ENCODE measurements at regions not wholly inside any gene's neighbourhood (a gene's known extent, or its start where the extent isn't known, plus 50 kb on each side); places are given as distances from the start of the nearest gene placed in this dataset.

DNA sequence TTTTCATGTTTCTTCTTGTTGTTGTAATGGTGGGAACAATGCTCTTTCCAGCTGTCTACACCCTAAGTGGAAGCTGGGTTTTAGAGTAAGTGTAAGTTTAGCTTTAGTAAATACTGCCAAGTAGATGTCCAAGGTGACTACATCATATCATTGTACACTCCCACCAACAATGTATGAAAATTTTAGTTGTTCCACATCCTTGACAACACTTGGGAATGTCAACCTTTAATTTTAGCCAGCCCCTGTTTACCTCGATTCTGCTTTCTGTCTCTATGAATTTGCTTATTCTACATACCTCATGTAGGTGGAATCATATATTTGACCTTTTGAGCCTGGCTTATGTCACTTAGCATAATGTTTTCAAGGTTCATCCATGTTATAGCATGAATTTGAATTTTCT, 93.0 kb downstream of the MTPAP start:
- TF ChIP-seq, protein P1, sequence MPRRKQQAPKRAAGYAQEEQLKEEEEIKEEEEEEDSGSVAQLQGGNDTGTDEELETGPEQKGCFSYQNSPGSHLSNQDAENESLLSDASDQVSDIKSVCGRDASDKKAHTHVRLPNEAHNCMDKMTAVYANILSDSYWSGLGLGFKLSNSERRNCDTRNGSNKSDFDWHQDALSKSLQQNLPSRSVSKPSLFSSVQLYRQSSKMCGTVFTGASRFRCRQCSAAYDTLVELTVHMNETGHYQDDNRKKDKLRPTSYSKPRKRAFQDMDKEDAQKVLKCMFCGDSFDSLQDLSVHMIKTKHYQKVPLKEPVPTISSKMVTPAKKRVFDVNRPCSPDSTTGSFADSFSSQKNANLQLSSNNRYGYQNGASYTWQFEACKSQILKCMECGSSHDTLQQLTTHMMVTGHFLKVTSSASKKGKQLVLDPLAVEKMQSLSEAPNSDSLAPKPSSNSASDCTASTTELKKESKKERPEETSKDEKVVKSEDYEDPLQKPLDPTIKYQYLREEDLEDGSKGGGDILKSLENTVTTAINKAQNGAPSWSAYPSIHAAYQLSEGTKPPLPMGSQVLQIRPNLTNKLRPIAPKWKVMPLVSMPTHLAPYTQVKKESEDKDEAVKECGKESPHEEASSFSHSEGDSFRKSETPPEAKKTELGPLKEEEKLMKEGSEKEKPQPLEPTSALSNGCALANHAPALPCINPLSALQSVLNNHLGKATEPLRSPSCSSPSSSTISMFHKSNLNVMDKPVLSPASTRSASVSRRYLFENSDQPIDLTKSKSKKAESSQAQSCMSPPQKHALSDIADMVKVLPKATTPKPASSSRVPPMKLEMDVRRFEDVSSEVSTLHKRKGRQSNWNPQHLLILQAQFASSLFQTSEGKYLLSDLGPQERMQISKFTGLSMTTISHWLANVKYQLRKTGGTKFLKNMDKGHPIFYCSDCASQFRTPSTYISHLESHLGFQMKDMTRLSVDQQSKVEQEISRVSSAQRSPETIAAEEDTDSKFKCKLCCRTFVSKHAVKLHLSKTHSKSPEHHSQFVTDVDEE (CRISPR knock-in tag; IDR thresholded peaks at IDR 0.05): no peak
- TF ChIP-seq, protein P2, sequence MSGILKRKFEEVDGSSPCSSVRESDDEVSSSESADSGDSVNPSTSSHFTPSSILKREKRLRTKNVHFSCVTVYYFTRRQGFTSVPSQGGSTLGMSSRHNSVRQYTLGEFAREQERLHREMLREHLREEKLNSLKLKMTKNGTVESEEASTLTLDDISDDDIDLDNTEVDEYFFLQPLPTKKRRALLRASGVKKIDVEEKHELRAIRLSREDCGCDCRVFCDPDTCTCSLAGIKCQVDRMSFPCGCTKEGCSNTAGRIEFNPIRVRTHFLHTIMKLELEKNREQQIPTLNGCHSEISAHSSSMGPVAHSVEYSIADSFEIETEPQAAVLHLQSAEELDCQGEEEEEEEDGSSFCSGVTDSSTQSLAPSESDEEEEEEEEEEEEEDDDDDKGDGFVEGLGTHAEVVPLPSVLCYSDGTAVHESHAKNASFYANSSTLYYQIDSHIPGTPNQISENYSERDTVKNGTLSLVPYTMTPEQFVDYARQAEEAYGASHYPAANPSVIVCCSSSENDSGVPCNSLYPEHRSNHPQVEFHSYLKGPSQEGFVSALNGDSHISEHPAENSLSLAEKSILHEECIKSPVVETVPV (CRISPR knock-in tag; IDR thresholded peaks at IDR 0.05): no peak
- TF ChIP-seq ZFP3 (CRISPR knock-in tag; IDR thresholded peaks at IDR 0.05): no peak
- TF ChIP-seq ISL1 (CRISPR knock-in tag; IDR thresholded peaks at IDR 0.05): no peak
- TF ChIP-seq ZC3H10 (CRISPR knock-in tag; IDR thresholded peaks at IDR 0.05): no peak
- no peak for TF ChIP-seq ESRRG (CRISPR knock-in tag; IDR thresholded peaks at IDR 0.05)
- no peak for TF ChIP-seq ZFP30 (CRISPR knock-in tag; IDR thresholded peaks at IDR 0.05)
- TF ChIP-seq, protein P3, sequence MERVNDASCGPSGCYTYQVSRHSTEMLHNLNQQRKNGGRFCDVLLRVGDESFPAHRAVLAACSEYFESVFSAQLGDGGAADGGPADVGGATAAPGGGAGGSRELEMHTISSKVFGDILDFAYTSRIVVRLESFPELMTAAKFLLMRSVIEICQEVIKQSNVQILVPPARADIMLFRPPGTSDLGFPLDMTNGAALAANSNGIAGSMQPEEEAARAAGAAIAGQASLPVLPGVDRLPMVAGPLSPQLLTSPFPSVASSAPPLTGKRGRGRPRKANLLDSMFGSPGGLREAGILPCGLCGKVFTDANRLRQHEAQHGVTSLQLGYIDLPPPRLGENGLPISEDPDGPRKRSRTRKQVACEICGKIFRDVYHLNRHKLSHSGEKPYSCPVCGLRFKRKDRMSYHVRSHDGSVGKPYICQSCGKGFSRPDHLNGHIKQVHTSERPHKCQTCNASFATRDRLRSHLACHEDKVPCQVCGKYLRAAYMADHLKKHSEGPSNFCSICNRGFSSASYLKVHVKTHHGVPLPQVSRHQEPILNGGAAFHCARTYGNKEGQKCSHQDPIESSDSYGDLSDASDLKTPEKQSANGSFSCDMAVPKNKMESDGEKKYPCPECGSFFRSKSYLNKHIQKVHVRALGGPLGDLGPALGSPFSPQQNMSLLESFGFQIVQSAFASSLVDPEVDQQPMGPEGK (CRISPR knock-in tag; IDR thresholded peaks at IDR 0.05; ENCODE audit: borderline replicate concordance): no peak
- no peak for TF ChIP-seq TOX (CRISPR knock-in tag; IDR thresholded peaks at IDR 0.05; ENCODE audit: borderline replicate concordance)
- TF ChIP-seq OSR1 (CRISPR knock-in tag; IDR thresholded peaks at IDR 0.05): no peak
- no peak for TF ChIP-seq PPARA (CRISPR knock-in tag; IDR thresholded peaks at IDR 0.05; ENCODE audit: borderline replicate concordance)
- no peak for TF ChIP-seq TCF4 (CRISPR knock-in tag; IDR thresholded peaks at IDR 0.05; ENCODE audit: borderline replicate concordance)
- TF ChIP-seq, protein P4, sequence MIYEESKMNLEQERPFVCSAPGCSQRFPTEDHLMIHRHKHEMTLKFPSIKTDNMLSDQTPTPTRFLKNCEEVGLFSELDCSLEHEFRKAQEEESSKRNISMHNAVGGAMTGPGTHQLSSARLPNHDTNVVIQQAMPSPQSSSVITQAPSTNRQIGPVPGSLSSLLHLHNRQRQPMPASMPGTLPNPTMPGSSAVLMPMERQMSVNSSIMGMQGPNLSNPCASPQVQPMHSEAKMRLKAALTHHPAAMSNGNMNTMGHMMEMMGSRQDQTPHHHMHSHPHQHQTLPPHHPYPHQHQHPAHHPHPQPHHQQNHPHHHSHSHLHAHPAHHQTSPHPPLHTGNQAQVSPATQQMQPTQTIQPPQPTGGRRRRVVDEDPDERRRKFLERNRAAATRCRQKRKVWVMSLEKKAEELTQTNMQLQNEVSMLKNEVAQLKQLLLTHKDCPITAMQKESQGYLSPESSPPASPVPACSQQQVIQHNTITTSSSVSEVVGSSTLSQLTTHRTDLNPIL (CRISPR knock-in tag; IDR thresholded peaks at IDR 0.05; ENCODE audit: low read depth): no peak
- no peak for TF ChIP-seq ZNF70 (CRISPR knock-in tag; IDR thresholded peaks at IDR 0.05)
- TF ChIP-seq CSDC2 (CRISPR knock-in tag; IDR thresholded peaks at IDR 0.05): no peak
- no peak for ATAC-seq

DNA sequence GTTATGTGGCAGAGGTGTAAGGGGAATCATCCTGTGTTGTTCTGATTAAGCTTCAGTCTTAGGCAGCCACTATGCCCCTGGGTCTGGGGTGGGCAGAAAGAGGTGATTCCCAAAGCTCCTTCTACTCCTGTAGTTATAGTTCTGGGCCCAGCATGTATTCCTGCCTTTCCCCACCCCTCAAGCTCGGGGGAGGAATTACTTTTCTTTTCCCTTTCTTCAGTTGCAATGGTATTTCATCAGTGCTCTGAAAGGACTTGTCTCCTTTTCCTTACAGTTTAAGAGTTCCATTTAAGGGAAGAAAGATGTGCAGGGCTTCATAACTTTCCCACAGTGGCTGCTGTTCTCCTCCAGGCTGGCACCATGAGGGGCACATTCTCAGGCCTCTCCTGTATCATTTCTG, 94.2 kb downstream of the MTPAP start:
- no peak for TF ChIP-seq ARNTL (CRISPR knock-in tag; IDR thresholded peaks at IDR 0.05; ENCODE audit: borderline replicate concordance, low read depth)
- TF ChIP-seq, protein P5, sequence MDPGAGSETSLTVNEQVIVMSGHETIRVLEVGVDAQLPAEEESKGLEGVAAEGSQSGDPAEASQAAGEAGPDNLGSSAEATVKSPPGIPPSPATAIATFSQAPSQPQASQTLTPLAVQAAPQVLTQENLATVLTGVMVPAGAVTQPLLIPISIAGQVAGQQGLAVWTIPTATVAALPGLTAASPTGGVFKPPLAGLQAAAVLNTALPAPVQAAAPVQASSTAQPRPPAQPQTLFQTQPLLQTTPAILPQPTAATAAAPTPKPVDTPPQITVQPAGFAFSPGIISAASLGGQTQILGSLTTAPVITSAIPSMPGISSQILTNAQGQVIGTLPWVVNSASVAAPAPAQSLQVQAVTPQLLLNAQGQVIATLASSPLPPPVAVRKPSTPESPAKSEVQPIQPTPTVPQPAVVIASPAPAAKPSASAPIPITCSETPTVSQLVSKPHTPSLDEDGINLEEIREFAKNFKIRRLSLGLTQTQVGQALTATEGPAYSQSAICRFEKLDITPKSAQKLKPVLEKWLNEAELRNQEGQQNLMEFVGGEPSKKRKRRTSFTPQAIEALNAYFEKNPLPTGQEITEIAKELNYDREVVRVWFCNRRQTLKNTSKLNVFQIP (CRISPR knock-in tag; IDR thresholded peaks at IDR 0.05; ENCODE audit: borderline replicate concordance, low read depth): no peak
- TF ChIP-seq, protein P1 (CRISPR knock-in tag; IDR thresholded peaks at IDR 0.05): no peak
- TF ChIP-seq OSR1 (CRISPR knock-in tag; IDR thresholded peaks at IDR 0.05): no peak
- no peak for TF ChIP-seq CSDC2 (CRISPR knock-in tag; IDR thresholded peaks at IDR 0.05)
- TF ChIP-seq, protein P2 (CRISPR knock-in tag; IDR thresholded peaks at IDR 0.05): no peak
- no peak for TF ChIP-seq BACH2 (CRISPR knock-in tag; IDR thresholded peaks at IDR 0.05; ENCODE audit: borderline replicate concordance)
- no peak for TF ChIP-seq GLIS3 (CRISPR knock-in tag; IDR thresholded peaks at IDR 0.05)
- TF ChIP-seq ZNF8 (CRISPR knock-in tag; IDR thresholded peaks at IDR 0.05): no peak
- TF ChIP-seq TCF4 (CRISPR knock-in tag; IDR thresholded peaks at IDR 0.05; ENCODE audit: borderline replicate concordance): no peak
- no peak for TF ChIP-seq ZNF70 (CRISPR knock-in tag; IDR thresholded peaks at IDR 0.05)
- no peak for TF ChIP-seq ZFP30 (CRISPR knock-in tag; IDR thresholded peaks at IDR 0.05)
- TF ChIP-seq, protein P3 (CRISPR knock-in tag; IDR thresholded peaks at IDR 0.05; ENCODE audit: borderline replicate concordance): no peak
- no peak for ATAC-seq

All from SK-N-SH treated with all-trans-retinoic acid at 6 μM for 48 hours (cell line).